ENCODE measurements at regions not wholly inside any gene's neighbourhood (a gene's known extent, or its start where the extent isn't known, plus 50 kb on each side); places are given as distances from the start of the nearest gene placed in this dataset.

- TF ChIP-seq CTCF (IDR thresholded peaks at IDR 0.05) (no peak), POLR2AphosphoS5 (IDR thresholded peaks at IDR 0.05) (no peak)
Observed at GRCh38 chr10:131650169-131650705, 250.6 kb upstream of the PPP2R2D start.
